ENCODE measurements at regions not wholly inside any gene's neighbourhood (a gene's known extent, or its start where the extent isn't known, plus 50 kb on each side); places are given as distances from the start of the nearest gene placed in this dataset.

DNA sequence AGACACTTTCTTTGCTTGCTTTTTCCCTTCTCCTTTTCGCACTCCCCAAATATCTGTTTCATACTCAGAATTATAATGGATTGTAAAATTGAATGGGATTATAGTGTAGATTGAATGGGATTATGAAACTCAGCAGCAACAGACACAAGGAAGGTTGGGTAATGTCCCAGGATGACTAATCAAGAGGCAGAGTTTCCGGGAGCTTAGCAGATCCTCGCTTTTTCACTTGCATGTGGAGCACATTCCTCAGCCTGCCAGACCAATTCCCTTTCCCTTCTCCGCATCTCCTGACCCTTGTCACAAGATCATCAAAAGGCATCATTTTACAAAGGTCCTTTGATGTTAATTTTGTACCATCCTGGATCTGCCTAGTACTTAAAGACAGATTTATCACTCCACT lies 55.1 kb upstream of the SLC1A1 start:
- no peak for DNase-seq

DNA sequence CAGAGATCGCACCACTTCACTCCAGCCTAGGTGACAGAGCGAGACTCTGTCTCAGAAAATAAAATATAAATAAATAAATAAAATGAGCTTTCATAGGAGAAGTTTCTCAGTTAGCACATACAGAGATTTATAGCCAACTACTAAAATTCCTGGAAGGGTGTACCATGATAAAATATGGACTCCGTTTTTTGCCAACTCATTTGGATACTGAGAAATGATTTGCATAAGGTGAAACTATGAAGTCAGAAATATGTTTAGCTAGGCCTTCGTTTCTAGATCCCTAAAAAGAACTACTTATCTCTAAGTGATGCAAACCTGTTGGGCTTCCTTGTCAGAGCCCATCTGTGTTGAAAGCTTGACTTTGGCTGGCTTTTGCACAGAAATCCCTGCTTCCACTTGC lies 56.9 kb upstream of the SLC1A1 start:
- DNase-seq, result no peak

DNA sequence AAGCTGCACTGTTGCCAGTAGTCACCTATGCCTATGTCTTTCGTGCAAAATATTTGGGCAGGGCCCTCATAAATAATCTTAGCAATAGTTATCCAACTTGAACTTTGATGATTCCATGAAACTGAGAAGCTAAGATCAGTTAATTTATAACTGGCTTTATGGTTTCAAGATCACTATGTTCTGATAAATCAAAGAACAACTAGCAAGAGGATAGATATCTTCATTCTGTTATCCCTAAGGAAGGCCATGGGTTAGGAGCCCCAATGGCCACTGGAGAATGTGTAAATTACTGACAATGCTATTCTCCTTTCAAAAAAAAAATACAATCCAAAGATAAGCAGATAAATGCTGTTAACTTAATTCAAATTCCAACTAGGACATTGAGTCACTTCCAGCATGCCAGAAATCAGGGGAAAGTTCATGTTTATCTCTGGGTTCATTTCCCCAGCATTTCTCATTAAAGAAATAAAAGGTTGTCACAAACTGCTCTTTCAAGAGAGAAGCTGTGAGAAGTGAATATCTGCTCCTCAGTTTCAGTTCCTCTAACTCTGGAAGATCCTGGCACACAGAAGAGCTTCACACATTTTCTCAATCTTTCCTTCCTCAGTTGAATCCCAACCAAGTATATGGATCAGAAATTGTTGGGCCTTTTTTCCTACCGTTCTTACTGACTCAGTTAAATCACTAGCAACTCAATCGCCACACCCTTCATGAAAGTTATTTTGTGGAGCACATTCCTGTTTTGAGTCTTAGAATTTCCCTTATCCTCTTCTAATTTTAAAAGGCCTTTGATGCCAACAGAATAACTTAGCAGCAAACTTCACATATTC lies 59.6 kb upstream of the SLC1A1 start:
- no peak for DNase-seq

DNA sequence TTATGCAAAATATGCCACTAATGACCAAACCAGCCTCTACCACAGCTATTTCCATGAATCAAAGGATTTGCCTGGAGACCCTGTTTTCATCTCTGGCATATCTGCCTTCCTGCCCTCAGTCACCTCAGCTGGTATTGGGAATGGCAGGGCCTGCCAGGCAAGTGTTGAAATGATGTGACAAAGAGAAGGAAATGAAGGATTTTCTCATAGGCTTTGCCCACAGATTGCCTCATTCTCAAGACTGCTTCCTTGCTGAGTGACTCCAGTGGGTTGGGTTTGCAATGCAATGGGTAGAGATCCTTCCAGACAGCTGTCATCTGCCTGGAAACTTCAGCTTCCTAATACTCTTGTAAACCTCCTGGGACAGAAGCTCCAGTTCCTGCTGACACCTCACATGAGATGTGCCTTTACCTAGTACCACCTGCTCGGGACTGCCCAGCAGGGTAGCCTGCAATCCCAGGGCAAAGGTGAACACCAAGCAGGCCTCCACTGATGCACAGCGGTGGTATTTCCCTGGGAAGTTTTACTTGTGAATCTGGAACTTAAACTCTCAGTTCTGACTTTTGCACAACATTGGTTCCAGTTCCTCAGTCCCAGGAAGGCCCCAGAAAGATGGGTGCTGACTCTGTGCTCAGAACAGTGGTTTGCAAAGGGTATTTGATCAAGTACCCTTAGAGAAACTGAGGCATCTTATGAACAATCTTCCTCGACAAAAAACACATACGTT lies 64.8 kb upstream of the SLC1A1 start:
- DNase-seq, result no peak

DNA sequence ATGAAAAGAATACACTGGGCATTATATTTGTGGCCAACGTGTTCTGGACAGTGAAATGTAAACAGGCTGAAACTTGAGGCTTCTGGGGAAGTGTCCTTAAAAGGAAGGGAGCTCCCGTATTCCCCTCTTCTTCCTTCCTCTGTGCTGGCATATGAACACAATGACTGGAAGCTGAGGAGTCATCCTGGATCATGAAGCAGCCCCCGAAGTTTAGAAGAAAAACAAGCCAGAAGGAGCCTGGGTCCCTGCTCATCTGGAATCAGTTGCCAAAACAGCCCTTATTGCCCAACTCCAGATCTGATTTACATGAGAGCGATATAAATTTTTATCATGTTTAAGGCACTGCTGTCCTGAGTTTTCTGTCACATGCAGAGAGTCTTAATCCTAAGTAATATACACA lies 65.4 kb upstream of the SLC1A1 start:
- no peak for DNase-seq

DNA sequence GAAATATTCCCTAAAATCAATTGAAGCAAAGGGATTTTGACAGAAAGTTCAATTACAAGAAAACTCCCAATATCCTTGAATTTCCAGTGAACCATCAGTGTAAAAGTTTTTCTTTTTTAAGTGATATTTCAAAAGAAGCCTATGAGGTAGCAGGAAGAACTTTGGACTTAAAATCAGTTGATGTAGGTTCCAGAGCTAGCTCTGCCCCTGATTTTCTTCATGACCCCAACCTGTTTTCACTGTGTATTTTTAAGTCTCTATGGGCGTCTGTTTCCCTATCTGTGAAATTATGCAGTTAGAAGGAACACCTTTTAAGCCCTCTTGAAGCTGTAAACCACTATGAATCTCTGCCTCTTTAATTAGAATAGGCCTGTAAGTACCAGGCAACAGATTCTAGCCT lies 66.2 kb upstream of the SLC1A1 start:
- DNase-seq, result no peak

DNA sequence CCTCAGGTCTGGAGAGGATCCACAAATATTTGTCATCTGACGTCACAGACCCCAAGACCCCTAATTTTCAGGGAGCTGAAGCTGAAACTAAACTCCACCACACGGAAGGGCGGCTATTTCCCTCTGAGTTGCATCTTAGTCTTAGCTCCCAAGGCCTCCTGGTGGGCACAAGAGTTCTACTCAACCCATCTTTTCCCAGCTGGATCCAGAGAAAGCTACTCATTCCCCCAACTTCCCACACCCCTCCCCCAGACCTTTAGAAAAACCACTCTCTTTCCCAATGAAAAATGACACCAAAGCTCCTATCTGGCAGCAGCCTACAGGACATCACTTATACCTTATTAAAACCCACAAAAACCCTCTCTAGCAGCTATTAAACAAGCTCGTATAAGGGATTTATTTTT lies 67.1 kb upstream of the SLC1A1 start:
- no peak for DNase-seq

DNA sequence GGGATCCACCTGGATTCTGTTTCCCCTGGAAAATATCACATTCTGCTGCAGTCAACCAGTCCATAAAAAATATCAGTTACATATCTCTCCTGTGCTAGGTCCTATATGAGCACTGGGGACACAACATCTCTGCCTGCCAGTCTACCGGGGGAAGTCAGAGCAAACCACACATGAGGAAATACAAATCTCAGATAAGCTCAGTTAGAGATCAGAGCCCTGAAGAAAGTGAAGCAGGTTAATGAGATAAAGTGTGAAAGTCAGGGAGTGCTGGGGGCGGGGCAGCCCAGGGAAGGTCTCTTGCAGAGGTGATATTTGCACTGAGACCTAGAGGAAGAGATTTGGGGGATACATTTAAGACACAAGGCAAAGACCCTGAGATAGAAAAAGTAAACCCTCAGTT lies 67.8 kb upstream of the SLC1A1 start:
- DNase-seq, result no peak

DNA sequence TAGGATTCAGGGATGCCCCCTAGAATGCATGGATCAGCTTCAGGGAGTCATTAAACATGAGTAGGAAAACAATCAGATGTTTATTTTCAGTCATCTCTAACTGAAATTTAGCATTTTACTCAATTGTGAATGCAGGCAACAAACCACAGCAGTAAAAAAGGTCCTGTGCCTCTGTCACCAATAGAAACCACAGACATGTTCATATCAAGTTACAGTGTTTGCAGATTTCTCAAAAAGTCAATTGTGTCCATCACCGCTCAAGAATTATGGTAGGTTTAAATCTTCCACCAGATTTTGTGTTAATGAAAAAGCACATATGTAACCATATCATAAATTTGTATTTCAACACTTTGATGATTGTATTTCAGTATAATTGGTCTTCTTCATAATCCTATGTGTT lies 68.4 kb upstream of the SLC1A1 start:
- DNase-seq, result no peak

DNA sequence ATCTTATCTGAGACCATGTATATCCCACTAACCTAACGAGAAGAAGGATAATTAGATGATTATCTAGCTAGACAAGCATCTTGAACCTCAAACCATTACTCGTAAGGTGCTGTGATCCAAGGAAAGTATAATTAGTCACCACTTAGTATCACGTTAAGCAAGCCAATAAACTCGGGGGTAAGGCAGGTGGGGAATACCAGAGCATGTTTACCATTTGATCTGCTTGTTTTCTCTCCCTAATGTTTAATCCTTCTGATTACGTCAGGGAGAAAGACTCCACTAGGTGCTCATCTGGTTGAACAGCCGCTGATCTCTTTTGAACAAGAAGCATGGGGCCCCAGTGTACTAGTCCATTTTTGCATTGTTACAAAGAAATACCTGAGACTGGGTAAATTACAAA lies 69.9 kb upstream of the SLC1A1 start:
- no peak for DNase-seq

DNA sequence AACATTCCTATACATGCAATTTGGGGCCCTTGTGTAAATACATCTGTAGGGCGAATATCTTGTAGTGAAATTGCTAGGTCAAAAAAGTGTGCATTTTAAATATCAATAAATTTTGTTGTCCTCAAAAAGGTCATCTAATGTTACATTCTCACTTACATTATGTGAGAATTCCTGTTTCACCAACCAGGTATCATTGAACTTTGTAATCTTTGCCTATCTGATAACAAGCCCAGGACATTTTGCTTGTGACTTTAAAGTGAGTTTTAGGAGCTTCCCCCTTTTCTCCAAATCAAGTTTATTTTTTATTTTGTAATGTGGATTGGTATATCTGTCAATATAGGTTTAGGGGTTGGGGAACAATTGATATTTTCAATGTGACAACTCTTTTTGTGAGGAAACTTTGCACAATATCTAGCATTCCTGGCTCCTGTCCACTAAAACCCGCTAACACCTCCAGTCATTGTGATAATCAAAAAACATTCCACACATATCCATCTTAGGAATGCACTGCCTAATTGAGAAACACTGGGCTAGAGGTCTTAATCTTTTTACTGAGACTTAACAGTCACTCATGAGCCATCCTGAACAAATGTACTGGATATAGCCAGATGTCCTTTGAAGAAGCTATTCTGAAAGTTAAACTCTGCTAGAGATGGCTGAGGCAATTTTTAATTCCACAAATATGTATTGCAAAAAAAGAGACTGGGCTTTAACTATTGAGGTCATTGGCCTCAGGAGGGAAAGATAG lies 72.5 kb upstream of the SLC1A1 start:
- no peak for DNase-seq

DNA sequence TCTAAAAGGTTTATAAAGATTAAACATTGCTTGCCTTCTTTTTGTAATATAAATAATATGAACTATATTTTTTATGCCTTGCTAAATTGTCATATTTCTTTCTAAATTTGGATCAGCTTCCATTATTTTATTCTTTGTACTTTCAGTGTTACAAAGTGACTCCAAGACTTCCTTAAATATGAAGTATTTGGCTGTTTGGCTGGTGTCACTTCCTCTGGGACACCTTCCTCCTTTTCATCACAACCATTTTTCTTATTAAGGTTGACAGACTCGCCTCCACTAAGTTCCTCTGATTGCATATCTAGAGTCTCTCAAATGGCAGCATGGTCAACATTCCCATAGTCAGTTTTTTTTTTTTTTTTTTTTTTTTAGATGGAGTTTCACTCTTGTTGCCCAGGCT lies 73.8 kb upstream of the SLC1A1 start:
- no peak for DNase-seq

DNA sequence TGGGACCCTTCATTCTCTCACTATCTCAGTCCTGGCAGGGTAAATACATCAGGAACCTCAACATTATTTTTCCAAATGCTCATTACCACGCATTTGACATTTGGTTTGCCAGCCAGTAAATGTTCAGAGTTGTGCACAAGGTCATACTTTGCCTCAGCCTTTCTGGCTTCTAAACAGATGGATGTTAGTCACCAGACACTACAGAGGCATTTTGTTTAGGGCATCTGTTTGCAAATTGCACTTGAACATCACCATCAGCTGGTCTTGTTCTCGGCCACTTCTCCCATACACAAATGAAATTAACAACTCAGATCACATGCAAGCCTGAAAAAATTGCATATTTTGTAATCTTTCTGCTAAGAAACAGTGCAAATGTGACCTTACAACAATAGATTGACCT lies 75.0 kb upstream of the SLC1A1 start:
- DNase-seq, result no peak

DNA sequence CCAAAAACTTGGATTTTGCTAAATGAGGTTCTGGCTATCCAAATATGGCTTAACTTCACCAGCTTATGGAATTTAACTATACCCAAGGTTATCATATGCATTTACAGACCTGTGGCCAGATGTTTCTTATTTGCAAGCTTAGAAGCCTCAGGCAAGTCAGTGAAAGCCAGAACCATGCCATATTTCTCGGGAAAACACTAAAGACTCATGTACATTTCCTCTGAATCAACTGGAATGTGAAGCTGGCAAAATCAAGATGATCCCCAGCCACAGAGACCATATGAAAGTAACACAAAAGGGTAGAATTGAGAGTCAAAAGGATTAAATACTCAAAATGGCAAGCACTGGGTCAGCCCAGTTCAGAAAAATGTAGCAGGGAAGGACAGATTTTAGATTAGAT lies 76.4 kb upstream of the SLC1A1 start:
- no peak for DNase-seq

DNA sequence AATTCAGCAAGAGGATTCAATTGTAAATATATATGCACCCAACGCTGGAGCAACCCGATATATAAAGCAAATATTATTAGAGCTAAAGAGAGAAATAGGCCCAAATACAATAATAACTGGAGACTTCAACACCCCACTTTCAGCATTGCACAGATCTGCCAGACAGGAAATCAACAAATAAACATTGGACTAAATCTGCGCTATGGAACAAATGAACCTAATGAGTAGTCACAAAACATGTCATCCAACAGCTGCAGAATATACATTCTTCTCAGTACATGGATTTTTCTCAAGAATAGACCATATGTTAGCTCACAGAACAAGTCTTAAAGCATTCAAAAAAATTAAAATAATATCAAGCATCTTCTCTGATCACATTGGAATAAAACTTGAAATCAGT lies 86.1 kb upstream of the SLC1A1 start:
- no peak for DNase-seq

DNA sequence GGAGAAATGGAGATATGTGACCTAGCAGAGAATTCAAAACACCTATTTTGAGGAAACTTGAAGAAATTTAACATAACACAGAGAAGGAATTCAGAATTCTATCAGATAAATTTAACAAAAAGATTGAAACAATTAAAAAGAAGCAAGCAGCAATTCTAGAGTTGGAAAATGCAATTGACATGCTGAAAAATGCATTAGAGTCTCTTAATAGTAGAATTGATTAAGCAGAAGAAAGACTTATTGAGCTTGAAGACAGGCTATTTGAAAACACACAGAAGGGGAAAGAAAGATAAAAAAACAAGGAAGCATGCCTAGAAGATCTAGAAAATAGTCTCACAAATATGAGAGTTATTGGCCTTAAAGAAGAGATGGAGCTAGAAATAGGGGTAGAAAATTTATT lies 87.8 kb upstream of the SLC1A1 start:
- no peak for DNase-seq

DNA sequence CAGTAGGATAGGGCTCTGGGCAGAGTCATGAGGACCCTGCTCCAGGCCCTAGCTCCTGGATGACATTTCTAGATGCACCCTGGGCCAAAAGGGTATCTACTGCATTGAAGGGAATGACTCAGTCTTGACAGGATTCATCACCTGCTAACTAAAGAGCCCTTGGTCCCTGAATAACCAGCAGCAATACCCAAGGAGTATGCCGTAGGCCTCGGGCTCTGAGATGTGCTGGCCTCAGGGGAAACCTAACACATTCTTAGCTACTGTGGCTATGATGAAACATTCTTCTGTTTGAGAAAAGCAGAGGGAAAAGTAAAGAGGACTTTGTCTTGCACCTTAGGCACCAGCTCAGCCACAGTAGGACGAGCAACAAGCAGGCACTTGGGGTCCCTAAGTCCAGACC lies 89.5 kb upstream of the SLC1A1 start:
- no peak for DNase-seq

DNA sequence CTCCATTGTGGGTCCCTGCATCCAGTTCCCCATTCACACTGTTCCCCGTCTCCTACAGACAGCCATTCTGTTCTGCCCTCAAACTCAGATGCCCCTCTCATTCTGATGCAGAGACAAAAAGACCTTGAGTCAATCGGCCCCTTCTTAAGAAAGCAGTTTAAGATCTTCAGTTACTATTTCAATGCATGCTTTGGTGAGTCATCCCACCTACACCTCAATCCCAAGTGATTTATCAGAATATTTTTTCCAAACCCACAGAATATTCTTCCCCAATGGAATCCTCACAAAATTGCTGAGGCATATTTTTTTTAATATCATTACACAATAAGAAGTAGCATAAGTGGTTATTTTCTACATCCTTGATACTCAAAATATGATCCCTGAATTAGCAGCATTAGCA lies 92.4 kb upstream of the SLC1A1 start:
- DNase-seq, result no peak

DNA sequence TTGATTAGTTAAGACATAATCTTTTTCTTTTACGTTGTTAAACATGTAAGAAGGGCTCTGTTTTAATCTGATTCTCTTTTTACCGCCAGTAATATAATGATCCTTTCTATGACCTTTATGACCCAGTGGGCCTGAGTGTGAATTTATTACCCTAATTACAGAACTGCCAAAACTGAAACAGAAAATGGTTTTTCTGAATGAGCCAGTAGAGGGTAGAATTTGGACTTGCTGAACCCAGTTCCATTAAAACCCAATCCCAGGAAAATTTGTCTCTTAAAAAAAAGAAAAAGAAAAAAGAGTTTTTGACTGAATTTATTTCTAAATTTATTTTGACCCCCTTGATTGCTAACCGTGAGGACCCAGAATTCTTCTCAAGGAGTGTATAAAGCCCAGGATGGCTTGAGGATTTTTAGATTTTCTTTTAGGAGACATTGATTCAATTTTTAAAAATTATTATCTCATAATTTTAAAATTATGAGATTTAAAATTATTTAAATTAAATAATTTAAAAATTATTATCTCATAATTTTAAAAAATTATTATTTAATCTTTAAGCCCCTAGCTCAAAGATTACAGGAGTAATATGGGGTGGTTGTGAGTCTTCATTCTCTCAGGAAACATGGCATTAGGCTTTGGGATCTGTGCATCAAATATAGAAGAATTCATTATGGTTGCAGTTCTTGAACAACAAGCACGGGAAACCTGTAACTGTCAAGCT lies 94.1 kb upstream of the GLIS3 start:
- no peak for DNase-seq

DNA sequence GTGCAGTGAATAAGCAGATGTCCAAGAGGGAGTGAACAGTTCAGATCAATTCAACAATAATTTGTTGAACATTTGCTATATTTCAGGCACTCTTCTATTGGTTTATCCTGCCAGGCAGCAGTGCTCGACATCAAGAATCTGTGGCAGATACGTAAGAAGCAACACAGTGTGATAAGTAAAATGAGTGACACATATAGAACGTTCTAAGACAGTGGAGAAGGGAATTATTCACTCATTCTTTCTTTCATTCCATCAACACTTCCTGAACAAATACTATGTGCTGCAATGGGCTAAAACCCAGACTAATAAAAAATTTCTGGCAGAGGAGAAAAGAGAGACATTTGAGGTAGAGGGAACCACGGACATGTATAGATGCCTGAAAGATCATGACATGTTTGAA lies 89.9 kb upstream of the GLIS3 start:
- no peak for DNase-seq

DNA sequence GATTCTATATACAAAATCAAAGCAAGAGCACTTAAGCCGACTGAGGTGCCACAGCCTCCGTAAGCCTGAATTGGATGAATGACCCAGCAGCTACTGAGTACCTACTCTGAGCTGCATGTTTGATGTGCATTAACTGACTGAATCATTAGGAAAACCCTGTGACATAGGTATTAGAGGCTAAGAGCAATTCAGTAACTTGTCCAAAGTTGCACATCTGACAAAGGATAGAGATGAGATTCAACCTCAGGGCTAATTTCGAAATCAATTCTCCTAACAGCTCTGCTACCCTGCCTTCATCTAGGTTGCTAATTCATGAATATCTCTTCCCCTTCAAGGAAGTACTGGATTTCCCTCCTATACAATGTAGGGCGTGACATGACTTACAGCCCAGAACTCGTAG lies 89.1 kb upstream of the GLIS3 start:
- no peak for DNase-seq

DNA sequence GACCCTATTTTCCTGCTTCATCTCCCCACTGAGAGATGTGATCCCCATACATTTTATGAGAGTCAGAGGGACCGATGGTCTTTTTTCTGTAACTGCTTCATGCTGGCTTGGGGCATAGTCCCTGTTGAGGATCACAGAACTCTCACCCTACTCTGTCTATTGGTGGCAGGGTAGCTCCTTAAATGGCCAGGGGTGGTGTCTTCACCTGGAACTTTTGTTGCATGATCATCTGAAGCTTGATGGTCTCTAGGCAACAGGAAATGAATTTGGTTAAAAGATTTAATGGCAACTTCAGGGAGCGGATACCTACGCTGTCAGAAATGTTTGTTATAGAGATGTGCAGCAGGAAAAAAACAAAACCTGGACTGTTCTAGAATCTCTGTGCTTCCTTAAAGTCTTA lies 87.0 kb upstream of the GLIS3 start:
- DNase-seq, result no peak

DNA sequence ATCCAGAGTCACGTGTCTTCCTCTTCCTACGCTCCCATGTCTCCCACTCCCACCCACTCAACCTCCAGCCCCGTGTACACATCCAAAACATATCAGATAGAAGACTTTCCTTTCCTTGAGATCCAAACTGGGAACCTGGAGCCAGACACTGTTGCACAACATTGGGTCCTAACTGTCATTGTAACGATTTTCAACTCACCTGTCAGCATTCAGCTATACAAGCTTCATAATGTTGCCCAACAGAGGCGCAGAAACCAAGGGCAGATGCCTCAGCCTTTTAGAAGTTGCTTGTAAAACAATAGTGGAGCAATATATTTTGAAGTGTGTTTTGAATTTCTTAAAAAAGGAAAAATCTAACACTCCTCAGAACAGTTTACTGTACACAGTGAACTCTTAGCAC lies 84.9 kb upstream of the GLIS3 start:
- DNase-seq, result no peak
